HCT116 (cell line): ENCODE measurements at regions not wholly inside any gene's neighbourhood (a gene's known extent, or its start where the extent isn't known, plus 50 kb on each side); places are given as distances from the start of the nearest gene placed in this dataset.

Source experiments
- ATAC-seq: fragments of 200-7000 bp; cut with Tn5 transposase; 2 replicates; pipeline ENCODE4 v1.9.1; 2020; ENCODE audit warnings: mild to moderate bottlenecking, moderate library complexity
- BruUV-seq: library from RNA; stranded (reverse); fragments of 400-500 nt; replicated peaks from 2 replicates; lab custom pipeline; 2021; lab: Mats Ljungman, UMichigan
- CTCF ChIA-PET: fragments of 300-600 bp; sonication (Branson Sonifier 250); formaldehyde crosslinking; loops from one replicate; lab custom pipeline; 2021; ENCODE audit warnings: antibody characterized with exemption; lab: Charles Lee
- POLR2A ChIA-PET: fragments of 300-600, 350-600 bp; sonication (Branson Sonifier 250); formaldehyde crosslinking; loops from one replicate; lab custom pipeline; 2021; ENCODE audit warnings: antibody characterized with exemption; lab: Charles Lee
- RAD21 ChIA-PET, 2 experiments: fragments of 300-600 bp; sonication (Branson Sonifier 250); formaldehyde crosslinking; loops; one replicate each; lab custom pipeline; 2023; ENCODE audit warnings: low total read pairs in 2 of 2; ENCODE audit not compliant: uncharacterized antibody in 2 of 2, unreplicated experiment in 2 of 2, low non-redundant PET in 1 of 2; lab: Charles Lee
- DNase-seq: peaks from one replicate; pipeline ENCODE4 v3.0.0-alpha.2; 2010; ENCODE audit warnings: low read depth, low spot score
- H2AFZ ChIP-seq: fragments of 200-600 bp; shearing (Covaris generic), sonication (generic); 2 replicates; pipeline ENCODE4 v1.6.1; 2017; ENCODE audit warnings: low read depth, mixed run types, mixed read lengths, antibody characterized with exemption, low read length; ENCODE audit not compliant: poor library complexity, severe bottlenecking
- H3K27ac ChIP-seq: 2 replicates; pipeline ENCODE4 v1.5.1; 2012; ENCODE audit warnings: low read depth, low read length
- H3K27me3 ChIP-seq: fragments of 200-600 bp; sonication (generic); 2 replicates; pipeline ENCODE4 v1.6.1; 2016; ENCODE audit warnings: mixed run types, low read length, mixed read lengths; ENCODE audit not compliant: insufficient read depth
- H3K36me3 ChIP-seq, 2 experiments: fragments of 200-500 bp in 1 of 2; fragments of 200-600 bp in 1 of 2; sonication (Bioruptor generic) in 1 of 2; sonication (generic) in 1 of 2; 2 replicates each; pipeline versions ENCODE4 v1.5.1 to v1.6.1; 2014 to 2016; ENCODE audit warnings: low read length in 2 of 2, inconsistent platforms in 1 of 2, mixed read lengths in 1 of 2, mixed run types in 1 of 2; ENCODE audit not compliant: insufficient read depth in 2 of 2, control insufficient read depth in 1 of 2
- H3K4me1 ChIP-seq, 2 experiments: fragments of 200-600 bp in 1 of 2; sonication (generic) in 1 of 2; 2 replicates each; pipeline versions ENCODE4 v1.5.1 to v1.6.1; 2012 to 2017; ENCODE audit warnings: low read length in 2 of 2, inconsistent platforms in 1 of 2, mild to moderate bottlenecking in 1 of 2, mixed read lengths in 1 of 2, mixed run types in 1 of 2, moderate library complexity in 1 of 2; ENCODE audit not compliant: insufficient read depth in 2 of 2, control insufficient read depth in 1 of 2
- H3K4me2 ChIP-seq: fragments of 200-600 bp; sonication (generic); 2 replicates; pipeline ENCODE4 v1.6.1; 2017; ENCODE audit warnings: mixed run types, low read length, mixed read lengths
- H3K4me3 ChIP-seq, 2 experiments: fragments of 200-600 bp in 1 of 2; sonication (generic) in 1 of 2; replicated peaks in 1 of 2; 2 replicates each; pipeline ENCODE4 v1.5.1; 2011 to 2016; ENCODE audit warnings: low read length in 2 of 2, control low read depth in 1 of 2, low read depth in 1 of 2, mild to moderate bottlenecking in 1 of 2, mixed read lengths in 1 of 2, mixed run types in 1 of 2
- H3K79me2 ChIP-seq: fragments of 200-600 bp; sonication (generic); 2 replicates; pipeline ENCODE4 v1.6.1; 2017; ENCODE audit warnings: mild to moderate bottlenecking, mixed run types, low read length, moderate library complexity, mixed read lengths; ENCODE audit not compliant: insufficient read depth
- H3K9ac ChIP-seq: fragments of 200-600 bp; sonication (generic); 2 replicates; pipeline ENCODE4 v1.6.1; 2016; ENCODE audit warnings: low read length, mixed read lengths
- H3K9me2 ChIP-seq: fragments of 200-600 bp; sonication (generic), shearing (Covaris generic); 2 replicates; pipeline ENCODE4 v1.6.1; 2017; ENCODE audit warnings: mixed run types, mild to moderate bottlenecking, moderate library complexity; ENCODE audit not compliant: insufficient read depth
- H3K9me3 ChIP-seq, 2 experiments: fragments of 200-500 bp in 1 of 2; fragments of 200-600 bp in 1 of 2; sonication (Bioruptor generic) in 1 of 2; sonication (generic) in 1 of 2; 2 replicates each; pipeline ENCODE4 v1.6.1; 2014 to 2017; ENCODE audit warnings: low read length in 2 of 2, mixed read lengths in 2 of 2, inconsistent platforms in 1 of 2, low read depth in 1 of 2, mild to moderate bottlenecking in 1 of 2, mixed run types in 1 of 2, moderate library complexity in 1 of 2; ENCODE audit not compliant: control insufficient read depth in 1 of 2, insufficient read depth in 1 of 2
- H4K20me1 ChIP-seq: fragments of 200-600 bp; sonication (generic), shearing (Covaris generic); 2 replicates; pipeline ENCODE4 v1.6.1; 2017; ENCODE audit warnings: mixed run types, mild to moderate bottlenecking, moderate library complexity; ENCODE audit not compliant: insufficient read depth
- ATF3 ChIP-seq: IDR thresholded peaks from 2 replicates; pipeline ENCODE4 v1.6.1; 2012
- ELF1 ChIP-seq: IDR thresholded peaks from 2 replicates; pipeline ENCODE4 v1.6.1; 2012; ENCODE audit warnings: low read depth, borderline replicate concordance
- EZH2 ChIP-seq: fragments of 200-600 bp; sonication (generic); IDR thresholded peaks from 2 replicates; pipeline ENCODE4 v1.6.1; 2017; ENCODE audit warnings: antibody characterized with exemption, mixed run types
- FOSL1 ChIP-seq: IDR thresholded peaks from 2 replicates; pipeline ENCODE4 v1.6.1; 2012; ENCODE audit warnings: low read depth
- JUND ChIP-seq: IDR thresholded peaks from 2 replicates; pipeline ENCODE4 v1.6.1; 2012
- POLR2A ChIP-seq: IDR thresholded peaks from 2 replicates; pipeline ENCODE4 v1.7.0; 2011; ENCODE audit warnings: borderline replicate concordance; ENCODE audit not compliant: insufficient read depth, insufficient read length; ENCODE audit errors: extremely low read depth
- RAD21 ChIP-seq: IDR thresholded peaks from 2 replicates; pipeline ENCODE4 v1.6.1; 2012; ENCODE audit warnings: low read depth, mild to moderate bottlenecking
- REST ChIP-seq: IDR thresholded peaks from 2 replicates; pipeline ENCODE4 v1.6.1; 2012; ENCODE audit warnings: low read depth
- SIN3A ChIP-seq: IDR thresholded peaks from 2 replicates; pipeline ENCODE4 v1.6.1; 2012; ENCODE audit warnings: low read depth
- SP1 ChIP-seq: IDR thresholded peaks from 2 replicates; pipeline ENCODE4 v1.6.1; 2012; ENCODE audit warnings: low read depth
- SRF ChIP-seq: IDR thresholded peaks from 2 replicates; pipeline ENCODE4 v1.6.1; 2012; ENCODE audit warnings: low read depth
- YY1 ChIP-seq: IDR thresholded peaks from 2 replicates; pipeline ENCODE4 v1.6.1; 2011; ENCODE audit warnings: low read length, low read depth, moderate library complexity, mild to moderate bottlenecking; ENCODE audit not compliant: insufficient replicate concordance; ENCODE audit errors: extremely low read depth
- ZFX ChIP-seq: fragments of 450-650 bp; IDR thresholded peaks from 2 replicates; pipeline ENCODE4 v1.6.1; 2017
- ZNF274 ChIP-seq: fragments of 200-500 bp; sonication (Bioruptor generic); IDR thresholded peaks from 2 replicates; pipeline ENCODE4 v1.6.1; 2014; ENCODE audit warnings: mild to moderate bottlenecking, low read depth, low read length, inconsistent platforms
- intact Hi-C: fragments of 100-400 bp; cut with micrococcal nuclease; formaldehyde crosslinking; loops from 2 replicates; pipeline ENCODE4 v1.10.0; 2022
- TF ChIP-seq, protein P1 (sequence below): IDR thresholded peaks from 2 replicates; pipeline ENCODE4 v1.6.1; 2011; ENCODE audit warnings: mild to moderate bottlenecking, low read length, moderate library complexity; ENCODE audit not compliant: insufficient replicate concordance; ENCODE audit errors: extremely low read depth
- TF ChIP-seq, protein P2 (sequence below): IDR thresholded peaks from 2 replicates; pipeline ENCODE4 v1.6.1; 2012

- H3K27me3 ChIP-seq: no peaks in the 10 kb centered on the region
- H3K4me2 ChIP-seq: no peak overlapping the region
- BruUV-seq: no TSS peak
- H3K4me3 ChIP-seq: no peak overlapping the region
- ATAC-seq: no peak
- no peak overlapping the region for H3K27ac ChIP-seq
- no peak overlapping the region for H2AFZ ChIP-seq
- H3K4me1 ChIP-seq: no peaks in the 10 kb centered on the region
- DNase-seq: no peak
- no peak overlapping the region for H3K9ac ChIP-seq
- intact Hi-C loops: no loop called here
- H3K9me2 ChIP-seq: no peaks in the 10 kb centered on the region
- RAD21 ChIA-PET: no interaction called here
- H3K36me3 ChIP-seq: no peaks in the 10 kb centered on the region
- POLR2A ChIA-PET: no interaction called here
- CTCF ChIA-PET: no interaction called here
- no peaks in the 10 kb centered on the region; a peak in 1 of 4 replicates for H3K9me3 ChIP-seq
- TF ChIP-seq JUND (no peak), REST (no peak), ELF1 (no peak), SRF (no peak), EZH2 (no peak), POLR2A (no peak), ZFX (no peak), SIN3A (no peak), YY1 (no peak), RAD21 (no peak), ATF3 (no peak), SP1 (no peak), FOSL1 (no peak), ZNF274 (no peak)
- TF ChIP-seq, protein P1, sequence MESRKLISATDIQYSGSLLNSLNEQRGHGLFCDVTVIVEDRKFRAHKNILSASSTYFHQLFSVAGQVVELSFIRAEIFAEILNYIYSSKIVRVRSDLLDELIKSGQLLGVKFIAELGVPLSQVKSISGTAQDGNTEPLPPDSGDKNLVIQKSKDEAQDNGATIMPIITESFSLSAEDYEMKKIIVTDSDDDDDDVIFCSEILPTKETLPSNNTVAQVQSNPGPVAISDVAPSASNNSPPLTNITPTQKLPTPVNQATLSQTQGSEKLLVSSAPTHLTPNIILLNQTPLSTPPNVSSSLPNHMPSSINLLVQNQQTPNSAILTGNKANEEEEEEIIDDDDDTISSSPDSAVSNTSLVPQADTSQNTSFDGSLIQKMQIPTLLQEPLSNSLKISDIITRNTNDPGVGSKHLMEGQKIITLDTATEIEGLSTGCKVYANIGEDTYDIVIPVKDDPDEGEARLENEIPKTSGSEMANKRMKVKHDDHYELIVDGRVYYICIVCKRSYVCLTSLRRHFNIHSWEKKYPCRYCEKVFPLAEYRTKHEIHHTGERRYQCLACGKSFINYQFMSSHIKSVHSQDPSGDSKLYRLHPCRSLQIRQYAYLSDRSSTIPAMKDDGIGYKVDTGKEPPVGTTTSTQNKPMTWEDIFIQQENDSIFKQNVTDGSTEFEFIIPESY: no peak
- TF ChIP-seq, protein P2, sequence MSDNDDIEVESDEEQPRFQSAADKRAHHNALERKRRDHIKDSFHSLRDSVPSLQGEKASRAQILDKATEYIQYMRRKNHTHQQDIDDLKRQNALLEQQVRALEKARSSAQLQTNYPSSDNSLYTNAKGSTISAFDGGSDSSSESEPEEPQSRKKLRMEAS: no peak
- TF ChIP-seq, all 23 proteins: peak for 0
- H3K79me2 ChIP-seq: no peaks in the 10 kb centered on the region
- H4K20me1 ChIP-seq: no peaks in the 10 kb centered on the region
These were observed 84.3 kb upstream of the NEO1 start for GRCh38 chr15:72967811-72968530.
